IPS-15b (cell line): ENCODE measurements at regions not wholly inside any gene's neighbourhood (a gene's known extent, or its start where the extent isn't known, plus 50 kb on each side); places are given as distances from the start of the nearest gene placed in this dataset.

ENCODE experiments used
- H3K27me3 ChIP-seq: one replicate; pipeline ENCODE4 v1.6.1; 2013; ENCODE audit warnings: low read length; ENCODE audit not compliant: control insufficient read depth, insufficient read depth
- H3K36me3 ChIP-seq: one replicate; pipeline ENCODE4 v1.6.1; 2013; ENCODE audit warnings: low read length; ENCODE audit not compliant: control insufficient read depth, insufficient read depth
- H3K4me1 ChIP-seq: one replicate; pipeline ENCODE4 v1.6.1; 2013; ENCODE audit warnings: mild to moderate bottlenecking, low read length; ENCODE audit not compliant: control insufficient read depth, insufficient read depth
- H3K4me3 ChIP-seq: one replicate; pipeline ENCODE4 v1.5.1; 2013; ENCODE audit warnings: low read depth, low read length
- H3K9ac ChIP-seq: one replicate; pipeline ENCODE4 v1.6.1; 2013; ENCODE audit warnings: low read depth, mild to moderate bottlenecking, low read length
- H3K9me3 ChIP-seq: one replicate; pipeline ENCODE4 v1.6.1; 2013; ENCODE audit warnings: mild to moderate bottlenecking, low read length; ENCODE audit not compliant: control insufficient read depth, insufficient read depth

GRCh38 chr12:131350943-131351318 is 360.0 kb upstream of the SFSWAP start:
- no peaks in the 10 kb centered on the region for H3K4me1 ChIP-seq
- no peaks in the 10 kb centered on the region for H3K36me3 ChIP-seq
- no peaks in the 10 kb centered on the region for H3K27me3 ChIP-seq
- H3K9ac ChIP-seq: no peak overlapping the region
- H3K4me3 ChIP-seq: no peak overlapping the region
- H3K9me3 ChIP-seq: no peaks in the 10 kb centered on the region

GRCh38 chr12:131351319-131352028 is 359.4 kb upstream of the SFSWAP start:
- no peak overlapping the region for H3K9ac ChIP-seq
- H3K27me3 ChIP-seq: no peaks in the 10 kb centered on the region
- H3K4me1 ChIP-seq: no peaks in the 10 kb centered on the region
- no peaks in the 10 kb centered on the region for H3K9me3 ChIP-seq
- H3K36me3 ChIP-seq: no peaks in the 10 kb centered on the region
- no peak overlapping the region for H3K4me3 ChIP-seq

- Histone ChIP-seq H3K36me3 (no peaks in the 10 kb centered on the region), H3K9me3 (no peaks in the 10 kb centered on the region), H3K4me3 (no peak overlapping the region), H3K9ac (no peak overlapping the region), H3K4me1 (no peaks in the 10 kb centered on the region), H3K27me3 (no peaks in the 10 kb centered on the region)
These were observed 358.5 kb upstream of the SFSWAP start for GRCh38 chr12:131352296-131352900.

GRCh38 chr12:131353376-131353775 is 357.5 kb upstream of the SFSWAP start:
- Histone ChIP-seq H3K9me3 (no peaks in the 10 kb centered on the region), H3K27me3 (no peaks in the 10 kb centered on the region), H3K36me3 (no peaks in the 10 kb centered on the region), H3K9ac (no peak overlapping the region), H3K4me1 (no peaks in the 10 kb centered on the region), H3K4me3 (no peak overlapping the region)

- H3K27me3 ChIP-seq: no peaks in the 10 kb centered on the region
- H3K9me3 ChIP-seq: no peaks in the 10 kb centered on the region
- H3K36me3 ChIP-seq: no peaks in the 10 kb centered on the region
- H3K4me1 ChIP-seq: no peaks in the 10 kb centered on the region
- H3K4me3 ChIP-seq: no peak overlapping the region
- no peak overlapping the region for H3K9ac ChIP-seq
These were observed 357.1 kb upstream of the SFSWAP start for GRCh38 chr12:131353826-131354225.

- Histone ChIP-seq H3K36me3 (no peaks in the 10 kb centered on the region), H3K9me3 (no peaks in the 10 kb centered on the region), H3K9ac (no peak overlapping the region), H3K4me3 (no peak overlapping the region), H3K4me1 (no peaks in the 10 kb centered on the region), H3K27me3 (no peaks in the 10 kb centered on the region)
These were observed 355.3 kb upstream of the SFSWAP start for GRCh38 chr12:131355361-131356245.

GRCh38 chr12:131356485-131357184 is 354.3 kb upstream of the SFSWAP start:
- no peaks in the 10 kb centered on the region for H3K27me3 ChIP-seq
- no peaks in the 10 kb centered on the region for H3K36me3 ChIP-seq
- H3K4me1 ChIP-seq: no peaks in the 10 kb centered on the region
- H3K9ac ChIP-seq: no peak overlapping the region
- no peaks in the 10 kb centered on the region for H3K9me3 ChIP-seq
- no peak overlapping the region for H3K4me3 ChIP-seq

GRCh38 chr12:131357185-131357747 is 353.6 kb upstream of the SFSWAP start:
- Histone ChIP-seq H3K4me3 (no peak overlapping the region), H3K27me3 (no peaks in the 10 kb centered on the region), H3K4me1 (no peaks in the 10 kb centered on the region), H3K36me3 (no peaks in the 10 kb centered on the region), H3K9ac (no peak overlapping the region), H3K9me3 (no peaks in the 10 kb centered on the region)

GRCh38 chr12:131357920-131358319 is 353.0 kb upstream of the SFSWAP start:
- H3K9me3 ChIP-seq: no peaks in the 10 kb centered on the region
- no peaks in the 10 kb centered on the region for H3K4me1 ChIP-seq
- H3K36me3 ChIP-seq: no peaks in the 10 kb centered on the region
- H3K4me3 ChIP-seq: no peak overlapping the region
- no peak overlapping the region for H3K9ac ChIP-seq
- no peaks in the 10 kb centered on the region for H3K27me3 ChIP-seq

GRCh38 chr12:131362291-131363211 is 348.3 kb upstream of the SFSWAP start:
- Histone ChIP-seq H3K9ac (no peak overlapping the region), H3K4me1 (no peaks in the 10 kb centered on the region), H3K9me3 (no peaks in the 10 kb centered on the region), H3K27me3 (no peaks in the 10 kb centered on the region), H3K4me3 (no peak overlapping the region), H3K36me3 (no peaks in the 10 kb centered on the region)
